WTC11 (cell line): ENCODE measurements at regions not wholly inside any gene's neighbourhood (a gene's known extent, or its start where the extent isn't known, plus 50 kb on each side); places are given as distances from the start of the nearest gene placed in this dataset.

Experiments
- ATAC-seq: fragments of 200-7000 bp; cut with Tn5 transposase; 2 replicates; pipeline ENCODE4 v1.10.0; 2021; ENCODE audit warnings: mild to moderate bottlenecking, moderate library complexity
- CTCF ChIA-PET: fragments of 300-600 bp; sonication (Branson Sonifier 250); formaldehyde crosslinking; loops from one replicate; lab custom pipeline; 2021; ENCODE audit warnings: antibody characterized with exemption; lab: Charles Lee
- POLR2A ChIA-PET: fragments of 350-600 bp; sonication (Branson Sonifier 250); formaldehyde crosslinking; loops from one replicate; lab custom pipeline; 2021; ENCODE audit warnings: antibody characterized with exemption; lab: Charles Lee
- DNase-seq: peaks from one replicate; pipeline ENCODE4 v3.0.0; 2021; ENCODE audit warnings: low spot score
- H3K27ac Mint-ChIP-seq: 2 replicates; pipeline ENCODE4 v1.8.0; 2021; ENCODE audit warnings: mixed read lengths
- H3K27me3 Mint-ChIP-seq: 2 replicates; pipeline ENCODE4 v1.8.0; 2021; ENCODE audit warnings: low read depth, mild to moderate bottlenecking, moderate library complexity, mixed read lengths
- H3K36me3 Mint-ChIP-seq: 2 replicates; pipeline ENCODE4 v1.8.0; 2021; ENCODE audit warnings: mixed read lengths
- H3K4me1 Mint-ChIP-seq: 2 replicates; pipeline ENCODE4 v1.8.0; 2022; ENCODE audit warnings: mixed read lengths
- H3K4me3 Mint-ChIP-seq: 2 replicates; pipeline ENCODE4 v1.8.0; 2021; ENCODE audit warnings: mild to moderate bottlenecking, moderate library complexity, mixed read lengths
- H3K9me3 Mint-ChIP-seq: 2 replicates; pipeline ENCODE4 v1.8.0; 2021; ENCODE audit warnings: mixed read lengths
- CBFB ChIP-seq: sonication (generic); formaldehyde crosslinking; IDR thresholded peaks from 2 replicates; pipeline ENCODE4 v1.8.1; 2022; ENCODE audit warnings: mild to moderate bottlenecking, low read depth, missing genetic modification reagents
- CREB1 ChIP-seq: sonication (generic); formaldehyde crosslinking; IDR thresholded peaks from 2 replicates; pipeline ENCODE4 v1.8.0; 2023; ENCODE audit warnings: mild to moderate bottlenecking, missing genetic modification reagents
- EMX1 ChIP-seq: fragments of 250-450 bp; sonication (Bioruptor Pico); IDR thresholded peaks from 2 replicates; pipeline ENCODE4 v1.8.0; 2021; ENCODE audit warnings: mild to moderate bottlenecking
- ESRRA ChIP-seq: sonication (generic); formaldehyde crosslinking; IDR thresholded peaks from 2 replicates; pipeline ENCODE4 v1.8.1; 2022; ENCODE audit warnings: mild to moderate bottlenecking, missing genetic modification reagents, borderline replicate concordance
- FOXJ3 ChIP-seq: sonication (generic); formaldehyde crosslinking; IDR thresholded peaks from 2 replicates; pipeline ENCODE4 v1.9.0; 2021; ENCODE audit warnings: missing genetic modification reagents, mild to moderate bottlenecking, borderline replicate concordance
- JUN ChIP-seq: sonication (generic); formaldehyde crosslinking; IDR thresholded peaks from 2 replicates; pipeline ENCODE4 v1.8.0; 2023; ENCODE audit warnings: mild to moderate bottlenecking, missing genetic modification reagents
- NFE2L1 ChIP-seq: sonication (generic); formaldehyde crosslinking; IDR thresholded peaks from 2 replicates; pipeline ENCODE4 v1.8.1; 2023; ENCODE audit warnings: missing genetic modification reagents
- TEAD1 ChIP-seq: sonication (generic); formaldehyde crosslinking; IDR thresholded peaks from 2 replicates; pipeline ENCODE4 v1.8.0; 2022; ENCODE audit warnings: mild to moderate bottlenecking, missing genetic modification reagents
- ZNF219 ChIP-seq: sonication (generic); formaldehyde crosslinking; IDR thresholded peaks from 2 replicates; pipeline ENCODE4 v1.8.0; 2023; ENCODE audit warnings: missing genetic modification reagents, mild to moderate bottlenecking, borderline replicate concordance
- ZNF317 ChIP-seq: sonication (generic); formaldehyde crosslinking; IDR thresholded peaks from 2 replicates; pipeline ENCODE4 v1.8.1; 2023; ENCODE audit warnings: low read depth, mild to moderate bottlenecking, moderate library complexity, missing genetic modification reagents, borderline replicate concordance
- TF ChIP-seq, protein P1 (sequence below): sonication (generic); formaldehyde crosslinking; IDR thresholded peaks from 2 replicates; pipeline ENCODE4 v1.8.1; 2023; ENCODE audit warnings: mild to moderate bottlenecking, missing genetic modification reagents, borderline replicate concordance
- TF ChIP-seq, protein P2 (sequence below): fragments of 250-450 bp; sonication (Bioruptor Pico); IDR thresholded peaks from 2 replicates; pipeline ENCODE4 v1.8.0; 2021; ENCODE audit warnings: mild to moderate bottlenecking
- TF ChIP-seq, protein P3 (sequence below): sonication (generic); formaldehyde crosslinking; IDR thresholded peaks from 2 replicates; pipeline ENCODE4 v1.8.0; 2022; ENCODE audit warnings: mild to moderate bottlenecking, missing genetic modification reagents
- TF ChIP-seq, protein P4 (sequence below): sonication (generic); formaldehyde crosslinking; IDR thresholded peaks from 2 replicates; pipeline ENCODE4 v1.8.0; 2022; ENCODE audit warnings: mild to moderate bottlenecking, missing genetic modification reagents
- TF ChIP-seq, protein P5 (sequence below): sonication (generic); formaldehyde crosslinking; IDR thresholded peaks from 2 replicates; pipeline ENCODE4 v1.8.0; 2022; ENCODE audit warnings: mild to moderate bottlenecking, missing genetic modification reagents

DNA sequence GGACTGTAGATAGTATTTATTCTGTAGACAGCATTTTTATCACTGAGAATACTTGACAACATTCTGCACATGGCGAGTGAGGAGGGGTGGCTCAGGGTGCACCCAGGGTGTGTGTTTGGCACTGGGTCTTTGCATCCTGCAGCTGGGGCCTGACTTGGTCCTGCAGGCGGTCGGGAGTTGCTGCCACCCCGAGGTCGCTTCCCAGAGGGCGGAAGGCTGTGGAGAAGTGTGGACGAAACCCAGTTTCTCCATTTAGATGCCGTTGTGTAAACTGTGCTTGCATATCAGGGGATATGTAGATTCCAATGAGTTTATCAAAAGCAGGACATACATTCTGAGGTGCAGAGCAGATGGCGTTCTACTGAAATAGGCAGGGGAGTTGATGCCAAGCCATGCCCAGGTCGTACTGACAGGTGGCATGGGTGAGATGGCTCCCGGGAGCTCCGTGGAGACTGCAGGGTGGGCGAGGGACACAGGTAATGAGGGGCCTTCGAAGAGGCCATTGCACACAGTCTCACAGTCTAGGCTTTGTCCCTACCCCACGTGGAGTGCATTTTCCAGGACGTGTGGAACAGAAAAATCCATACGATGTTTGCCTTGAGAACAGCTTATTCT is 74.5 kb downstream of the RTP5 start (continued):
- TF ChIP-seq, protein P1, sequence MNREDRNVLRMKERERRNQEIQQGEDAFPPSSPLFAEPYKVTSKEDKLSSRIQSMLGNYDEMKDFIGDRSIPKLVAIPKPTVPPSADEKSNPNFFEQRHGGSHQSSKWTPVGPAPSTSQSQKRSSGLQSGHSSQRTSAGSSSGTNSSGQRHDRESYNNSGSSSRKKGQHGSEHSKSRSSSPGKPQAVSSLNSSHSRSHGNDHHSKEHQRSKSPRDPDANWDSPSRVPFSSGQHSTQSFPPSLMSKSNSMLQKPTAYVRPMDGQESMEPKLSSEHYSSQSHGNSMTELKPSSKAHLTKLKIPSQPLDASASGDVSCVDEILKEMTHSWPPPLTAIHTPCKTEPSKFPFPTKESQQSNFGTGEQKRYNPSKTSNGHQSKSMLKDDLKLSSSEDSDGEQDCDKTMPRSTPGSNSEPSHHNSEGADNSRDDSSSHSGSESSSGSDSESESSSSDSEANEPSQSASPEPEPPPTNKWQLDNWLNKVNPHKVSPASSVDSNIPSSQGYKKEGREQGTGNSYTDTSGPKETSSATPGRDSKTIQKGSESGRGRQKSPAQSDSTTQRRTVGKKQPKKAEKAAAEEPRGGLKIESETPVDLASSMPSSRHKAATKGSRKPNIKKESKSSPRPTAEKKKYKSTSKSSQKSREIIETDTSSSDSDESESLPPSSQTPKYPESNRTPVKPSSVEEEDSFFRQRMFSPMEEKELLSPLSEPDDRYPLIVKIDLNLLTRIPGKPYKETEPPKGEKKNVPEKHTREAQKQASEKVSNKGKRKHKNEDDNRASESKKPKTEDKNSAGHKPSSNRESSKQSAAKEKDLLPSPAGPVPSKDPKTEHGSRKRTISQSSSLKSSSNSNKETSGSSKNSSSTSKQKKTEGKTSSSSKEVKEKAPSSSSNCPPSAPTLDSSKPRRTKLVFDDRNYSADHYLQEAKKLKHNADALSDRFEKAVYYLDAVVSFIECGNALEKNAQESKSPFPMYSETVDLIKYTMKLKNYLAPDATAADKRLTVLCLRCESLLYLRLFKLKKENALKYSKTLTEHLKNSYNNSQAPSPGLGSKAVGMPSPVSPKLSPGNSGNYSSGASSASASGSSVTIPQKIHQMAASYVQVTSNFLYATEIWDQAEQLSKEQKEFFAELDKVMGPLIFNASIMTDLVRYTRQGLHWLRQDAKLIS (CRISPR knock-in tag): no peak
- TF ChIP-seq ZNF219 (CRISPR knock-in tag): no peak

DNA sequence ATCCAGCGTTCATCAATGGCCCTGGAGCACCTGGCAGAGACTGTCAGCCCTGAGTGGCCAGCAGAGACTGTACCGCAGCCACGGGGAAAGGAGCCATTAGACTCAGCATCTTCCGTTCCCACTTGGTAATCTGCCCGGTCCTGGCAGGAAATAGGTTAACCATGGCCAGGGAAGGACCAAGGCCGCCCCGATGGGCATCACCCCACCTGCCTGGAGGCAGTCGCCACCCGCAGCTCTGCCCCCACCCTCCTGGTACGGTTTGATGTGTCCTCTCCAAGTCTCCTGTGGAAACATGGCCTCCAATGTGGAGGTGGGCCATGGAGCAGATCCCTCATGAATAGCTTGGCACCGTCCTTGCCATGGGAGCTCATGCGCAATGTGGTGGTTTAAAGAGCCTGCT is 75.3 kb downstream of the RTP5 start:
- no peak for ATAC-seq
- no peak overlapping the region for H3K4me3 Mint-ChIP-seq
- ChIA-PET POLR2A (no interaction called here), CTCF (no interaction called here)
- H3K4me1 Mint-ChIP-seq: peaks cover 20% of the 10 kb centered on the region
- H3K36me3 Mint-ChIP-seq: peaks cover 3% of the 10 kb centered on the region; the same call in 1 of the 2 replicates
- H3K27me3 Mint-ChIP-seq: peaks cover 31% of the 10 kb centered on the region
- DNase-seq: no peak
- H3K9me3 Mint-ChIP-seq: peaks cover 11% of the 10 kb centered on the region
- TF ChIP-seq, protein P2, sequence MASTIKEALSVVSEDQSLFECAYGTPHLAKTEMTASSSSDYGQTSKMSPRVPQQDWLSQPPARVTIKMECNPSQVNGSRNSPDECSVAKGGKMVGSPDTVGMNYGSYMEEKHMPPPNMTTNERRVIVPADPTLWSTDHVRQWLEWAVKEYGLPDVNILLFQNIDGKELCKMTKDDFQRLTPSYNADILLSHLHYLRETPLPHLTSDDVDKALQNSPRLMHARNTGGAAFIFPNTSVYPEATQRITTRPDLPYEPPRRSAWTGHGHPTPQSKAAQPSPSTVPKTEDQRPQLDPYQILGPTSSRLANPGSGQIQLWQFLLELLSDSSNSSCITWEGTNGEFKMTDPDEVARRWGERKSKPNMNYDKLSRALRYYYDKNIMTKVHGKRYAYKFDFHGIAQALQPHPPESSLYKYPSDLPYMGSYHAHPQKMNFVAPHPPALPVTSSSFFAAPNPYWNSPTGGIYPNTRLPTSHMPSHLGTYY: no peak
- no peak for TF ChIP-seq JUN (CRISPR knock-in tag)
- no peak for TF ChIP-seq NFE2L1 (CRISPR knock-in tag)
- no peak for TF ChIP-seq CREB1 (CRISPR knock-in tag)
- TF ChIP-seq, protein P3, sequence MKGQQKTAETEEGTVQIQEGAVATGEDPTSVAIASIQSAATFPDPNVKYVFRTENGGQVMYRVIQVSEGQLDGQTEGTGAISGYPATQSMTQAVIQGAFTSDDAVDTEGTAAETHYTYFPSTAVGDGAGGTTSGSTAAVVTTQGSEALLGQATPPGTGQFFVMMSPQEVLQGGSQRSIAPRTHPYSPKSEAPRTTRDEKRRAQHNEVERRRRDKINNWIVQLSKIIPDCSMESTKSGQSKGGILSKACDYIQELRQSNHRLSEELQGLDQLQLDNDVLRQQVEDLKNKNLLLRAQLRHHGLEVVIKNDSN: no peak
- TF ChIP-seq ESRRA (CRISPR knock-in tag): no peak
- TF ChIP-seq FOXJ3 (CRISPR knock-in tag): no peak
- no peak for TF ChIP-seq EMX1
- TF ChIP-seq, protein P4, sequence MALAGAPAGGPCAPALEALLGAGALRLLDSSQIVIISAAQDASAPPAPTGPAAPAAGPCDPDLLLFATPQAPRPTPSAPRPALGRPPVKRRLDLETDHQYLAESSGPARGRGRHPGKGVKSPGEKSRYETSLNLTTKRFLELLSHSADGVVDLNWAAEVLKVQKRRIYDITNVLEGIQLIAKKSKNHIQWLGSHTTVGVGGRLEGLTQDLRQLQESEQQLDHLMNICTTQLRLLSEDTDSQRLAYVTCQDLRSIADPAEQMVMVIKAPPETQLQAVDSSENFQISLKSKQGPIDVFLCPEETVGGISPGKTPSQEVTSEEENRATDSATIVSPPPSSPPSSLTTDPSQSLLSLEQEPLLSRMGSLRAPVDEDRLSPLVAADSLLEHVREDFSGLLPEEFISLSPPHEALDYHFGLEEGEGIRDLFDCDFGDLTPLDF (CRISPR knock-in tag): no peak
- TF ChIP-seq TEAD1 (CRISPR knock-in tag): no peak
- TF ChIP-seq CBFB: no peak
- TF ChIP-seq, protein P5, sequence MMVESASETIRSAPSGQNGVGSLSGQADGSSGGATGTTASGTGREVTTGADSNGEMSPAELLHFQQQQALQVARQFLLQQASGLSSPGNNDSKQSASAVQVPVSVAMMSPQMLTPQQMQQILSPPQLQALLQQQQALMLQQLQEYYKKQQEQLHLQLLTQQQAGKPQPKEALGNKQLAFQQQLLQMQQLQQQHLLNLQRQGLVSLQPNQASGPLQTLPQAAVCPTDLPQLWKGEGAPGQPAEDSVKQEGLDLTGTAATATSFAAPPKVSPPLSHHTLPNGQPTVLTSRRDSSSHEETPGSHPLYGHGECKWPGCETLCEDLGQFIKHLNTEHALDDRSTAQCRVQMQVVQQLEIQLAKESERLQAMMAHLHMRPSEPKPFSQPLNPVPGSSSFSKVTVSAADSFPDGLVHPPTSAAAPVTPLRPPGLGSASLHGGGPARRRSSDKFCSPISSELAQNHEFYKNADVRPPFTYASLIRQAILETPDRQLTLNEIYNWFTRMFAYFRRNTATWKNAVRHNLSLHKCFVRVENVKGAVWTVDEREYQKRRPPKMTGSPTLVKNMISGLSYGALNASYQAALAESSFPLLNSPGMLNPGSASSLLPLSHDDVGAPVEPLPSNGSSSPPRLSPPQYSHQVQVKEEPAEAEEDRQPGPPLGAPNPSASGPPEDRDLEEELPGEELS: no peak
- TF ChIP-seq ZNF317 (CRISPR knock-in tag): no peak
- TF ChIP-seq, protein P1 (CRISPR knock-in tag): no peak
- H3K27ac Mint-ChIP-seq: no peak overlapping the region
